SK-N-SH treated with all-trans-retinoic acid at 6 μM for 48 hours (cell line): ENCODE measurements at regions not wholly inside any gene's neighbourhood (a gene's known extent, or its start where the extent isn't known, plus 50 kb on each side); places are given as distances from the start of the nearest gene placed in this dataset.

Source experiments
- BACH2 ChIP-seq: fragments of 250-450 bp; sonication (Bioruptor Pico); IDR thresholded peaks from 2 replicates; pipeline ENCODE4 v1.9.0; 2021; ENCODE audit warnings: mild to moderate bottlenecking, borderline replicate concordance
- ESRRG ChIP-seq: fragments of 250-450 bp; sonication (Bioruptor Pico); IDR thresholded peaks from 2 replicates; pipeline ENCODE4 v1.6.1; 2021; ENCODE audit warnings: mild to moderate bottlenecking
- PATZ1 ChIP-seq: fragments of 250-450 bp; sonication (Bioruptor Pico); IDR thresholded peaks from 2 replicates; pipeline ENCODE4 v1.8.0; 2020; ENCODE audit warnings: mild to moderate bottlenecking, moderate library complexity, borderline replicate concordance
- TOX ChIP-seq: fragments of 250-450 bp; sonication (Bioruptor Pico); IDR thresholded peaks from 2 replicates; pipeline ENCODE4 v1.8.0; 2021; ENCODE audit warnings: mild to moderate bottlenecking, moderate library complexity, borderline replicate concordance
- ZFP3 ChIP-seq: fragments of 250-450 bp; sonication (Bioruptor Pico); IDR thresholded peaks from 2 replicates; pipeline ENCODE4 v1.5.0; 2020; ENCODE audit warnings: mild to moderate bottlenecking, moderate library complexity
- ZNF70 ChIP-seq: fragments of 450-650 bp; formaldehyde crosslinking; IDR thresholded peaks from 2 replicates; pipeline ENCODE4 v1.5.0; 2020; ENCODE audit warnings: mild to moderate bottlenecking, moderate library complexity
- TF ChIP-seq, protein P1 (sequence below): fragments of 250-450 bp; sonication (Bioruptor Pico); IDR thresholded peaks from 2 replicates; pipeline ENCODE4 v1.5.1; 2021; ENCODE audit warnings: mild to moderate bottlenecking, moderate library complexity
- TF ChIP-seq, protein P2 (sequence below): fragments of 250-450 bp; sonication (Bioruptor Pico); IDR thresholded peaks from 2 replicates; pipeline ENCODE4 v1.5.1; 2020; ENCODE audit warnings: low read depth, mild to moderate bottlenecking, moderate library complexity

DNA sequence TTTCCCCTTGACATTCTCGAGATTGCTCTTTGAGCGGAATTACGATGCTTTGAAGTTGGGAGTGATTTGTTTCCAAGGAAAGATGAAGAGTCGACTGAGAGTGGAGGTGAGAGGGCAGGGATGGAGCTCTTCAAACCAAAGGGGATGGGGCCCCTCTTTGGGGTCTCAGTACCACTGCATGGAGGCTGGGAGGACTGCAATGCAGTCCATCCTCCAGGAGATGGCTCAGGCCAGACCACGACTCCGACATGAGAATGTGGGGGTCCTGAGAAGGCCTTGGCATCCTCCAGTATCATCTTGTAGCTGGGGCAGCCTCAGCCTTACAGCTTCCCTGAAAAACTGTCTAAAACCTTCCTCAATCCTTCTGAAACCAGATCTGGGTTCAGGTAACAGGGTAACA lies 51.1 kb upstream of the CDKN2AIPNL start:
- TF ChIP-seq ESRRG (CRISPR knock-in tag) = no peak
- no peak for TF ChIP-seq ZFP3
- no peak for TF ChIP-seq PATZ1
- TF ChIP-seq, protein P1, sequence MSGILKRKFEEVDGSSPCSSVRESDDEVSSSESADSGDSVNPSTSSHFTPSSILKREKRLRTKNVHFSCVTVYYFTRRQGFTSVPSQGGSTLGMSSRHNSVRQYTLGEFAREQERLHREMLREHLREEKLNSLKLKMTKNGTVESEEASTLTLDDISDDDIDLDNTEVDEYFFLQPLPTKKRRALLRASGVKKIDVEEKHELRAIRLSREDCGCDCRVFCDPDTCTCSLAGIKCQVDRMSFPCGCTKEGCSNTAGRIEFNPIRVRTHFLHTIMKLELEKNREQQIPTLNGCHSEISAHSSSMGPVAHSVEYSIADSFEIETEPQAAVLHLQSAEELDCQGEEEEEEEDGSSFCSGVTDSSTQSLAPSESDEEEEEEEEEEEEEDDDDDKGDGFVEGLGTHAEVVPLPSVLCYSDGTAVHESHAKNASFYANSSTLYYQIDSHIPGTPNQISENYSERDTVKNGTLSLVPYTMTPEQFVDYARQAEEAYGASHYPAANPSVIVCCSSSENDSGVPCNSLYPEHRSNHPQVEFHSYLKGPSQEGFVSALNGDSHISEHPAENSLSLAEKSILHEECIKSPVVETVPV (CRISPR knock-in tag) = no peak
- TF ChIP-seq TOX (CRISPR knock-in tag) = no peak
- no peak for TF ChIP-seq ZNF70 (CRISPR knock-in tag)
- TF ChIP-seq BACH2 (CRISPR knock-in tag) = no peak
- TF ChIP-seq, protein P2, sequence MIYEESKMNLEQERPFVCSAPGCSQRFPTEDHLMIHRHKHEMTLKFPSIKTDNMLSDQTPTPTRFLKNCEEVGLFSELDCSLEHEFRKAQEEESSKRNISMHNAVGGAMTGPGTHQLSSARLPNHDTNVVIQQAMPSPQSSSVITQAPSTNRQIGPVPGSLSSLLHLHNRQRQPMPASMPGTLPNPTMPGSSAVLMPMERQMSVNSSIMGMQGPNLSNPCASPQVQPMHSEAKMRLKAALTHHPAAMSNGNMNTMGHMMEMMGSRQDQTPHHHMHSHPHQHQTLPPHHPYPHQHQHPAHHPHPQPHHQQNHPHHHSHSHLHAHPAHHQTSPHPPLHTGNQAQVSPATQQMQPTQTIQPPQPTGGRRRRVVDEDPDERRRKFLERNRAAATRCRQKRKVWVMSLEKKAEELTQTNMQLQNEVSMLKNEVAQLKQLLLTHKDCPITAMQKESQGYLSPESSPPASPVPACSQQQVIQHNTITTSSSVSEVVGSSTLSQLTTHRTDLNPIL (CRISPR knock-in tag) = no peak
